ENCODE measurements at regions not wholly inside any gene's neighbourhood (a gene's known extent, or its start where the extent isn't known, plus 50 kb on each side); places are given as distances from the start of the nearest gene placed in this dataset.

DNA sequence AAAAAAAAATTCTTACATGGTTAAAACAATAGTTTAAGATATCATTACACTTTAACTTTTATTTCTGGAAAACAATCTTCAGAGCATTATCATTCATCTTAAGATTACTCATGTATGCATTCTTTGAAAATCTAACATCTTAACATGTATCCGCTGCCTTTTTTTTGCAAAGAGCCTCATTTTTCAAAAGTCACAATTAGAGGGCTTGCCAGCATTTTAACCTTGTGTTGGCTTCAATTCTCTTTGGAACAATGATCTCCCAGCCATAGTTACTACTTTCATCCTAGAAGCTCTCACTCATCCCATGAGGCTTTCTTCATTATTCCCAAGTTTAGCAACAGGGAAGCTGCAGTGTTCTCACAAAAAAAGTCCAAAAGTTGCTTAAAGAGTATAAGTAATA is 330.8 kb downstream of the BCKDHB start:
- TF ChIP-seq FOXP2 (optimal IDR thresholded peaks at IDR 0.05; ENCODE audit: borderline replicate concordance, extremely low read depth, extremely low read length, insufficient read depth): no peak
- no peak for TF ChIP-seq SIN3A (IDR thresholded peaks at IDR 0.05; ENCODE audit: borderline replicate concordance, insufficient read depth, low read length)
- TF ChIP-seq, protein P1, sequence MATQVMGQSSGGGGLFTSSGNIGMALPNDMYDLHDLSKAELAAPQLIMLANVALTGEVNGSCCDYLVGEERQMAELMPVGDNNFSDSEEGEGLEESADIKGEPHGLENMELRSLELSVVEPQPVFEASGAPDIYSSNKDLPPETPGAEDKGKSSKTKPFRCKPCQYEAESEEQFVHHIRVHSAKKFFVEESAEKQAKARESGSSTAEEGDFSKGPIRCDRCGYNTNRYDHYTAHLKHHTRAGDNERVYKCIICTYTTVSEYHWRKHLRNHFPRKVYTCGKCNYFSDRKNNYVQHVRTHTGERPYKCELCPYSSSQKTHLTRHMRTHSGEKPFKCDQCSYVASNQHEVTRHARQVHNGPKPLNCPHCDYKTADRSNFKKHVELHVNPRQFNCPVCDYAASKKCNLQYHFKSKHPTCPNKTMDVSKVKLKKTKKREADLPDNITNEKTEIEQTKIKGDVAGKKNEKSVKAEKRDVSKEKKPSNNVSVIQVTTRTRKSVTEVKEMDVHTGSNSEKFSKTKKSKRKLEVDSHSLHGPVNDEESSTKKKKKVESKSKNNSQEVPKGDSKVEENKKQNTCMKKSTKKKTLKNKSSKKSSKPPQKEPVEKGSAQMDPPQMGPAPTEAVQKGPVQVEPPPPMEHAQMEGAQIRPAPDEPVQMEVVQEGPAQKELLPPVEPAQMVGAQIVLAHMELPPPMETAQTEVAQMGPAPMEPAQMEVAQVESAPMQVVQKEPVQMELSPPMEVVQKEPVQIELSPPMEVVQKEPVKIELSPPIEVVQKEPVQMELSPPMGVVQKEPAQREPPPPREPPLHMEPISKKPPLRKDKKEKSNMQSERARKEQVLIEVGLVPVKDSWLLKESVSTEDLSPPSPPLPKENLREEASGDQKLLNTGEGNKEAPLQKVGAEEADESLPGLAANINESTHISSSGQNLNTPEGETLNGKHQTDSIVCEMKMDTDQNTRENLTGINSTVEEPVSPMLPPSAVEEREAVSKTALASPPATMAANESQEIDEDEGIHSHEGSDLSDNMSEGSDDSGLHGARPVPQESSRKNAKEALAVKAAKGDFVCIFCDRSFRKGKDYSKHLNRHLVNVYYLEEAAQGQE (IDR thresholded peaks at IDR 0.05; ENCODE audit: insufficient read depth in 1 of 2, low read depth in 2 of 2, low read length in 2 of 2): no peak
- TF ChIP-seq POLR2AphosphoS5 (IDR thresholded peaks at IDR 0.05; ENCODE audit: low read depth, low read length): no peak
- no peak for TF ChIP-seq TAF1 (IDR thresholded peaks at IDR 0.05; ENCODE audit: borderline replicate concordance, insufficient read depth, low read length)

DNA sequence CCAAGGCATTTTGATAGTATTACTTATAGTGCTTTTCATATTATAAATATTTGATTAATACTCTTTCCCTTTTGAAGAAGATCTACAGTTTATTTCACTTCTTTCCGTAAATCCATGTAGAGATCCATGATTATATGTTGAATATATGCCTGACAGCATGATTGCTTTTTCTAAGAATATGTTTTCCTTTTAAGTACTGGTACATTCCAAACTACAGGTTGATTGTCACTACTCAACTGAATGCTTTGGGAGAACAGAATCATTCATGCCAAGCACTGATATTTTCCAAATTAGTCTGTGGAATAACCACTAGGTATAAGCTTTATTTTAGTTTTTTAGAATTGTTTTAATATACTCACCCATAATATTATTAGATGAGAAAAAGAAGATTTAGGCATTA is 330.2 kb downstream of the BCKDHB start:
- TF ChIP-seq, protein P1 (IDR thresholded peaks at IDR 0.05; ENCODE audit: insufficient read depth in 1 of 2, low read depth in 2 of 2, low read length in 2 of 2): no peak
- TF ChIP-seq POLR2AphosphoS5 (IDR thresholded peaks at IDR 0.05; ENCODE audit: low read depth, low read length) (no peak), TAF1 (IDR thresholded peaks at IDR 0.05; ENCODE audit: borderline replicate concordance, insufficient read depth, low read length) (no peak), SIN3A (IDR thresholded peaks at IDR 0.05; ENCODE audit: borderline replicate concordance, insufficient read depth, low read length) (no peak), FOXP2 (optimal IDR thresholded peaks at IDR 0.05; ENCODE audit: borderline replicate concordance, extremely low read depth, extremely low read length, insufficient read depth) (no peak)

DNA sequence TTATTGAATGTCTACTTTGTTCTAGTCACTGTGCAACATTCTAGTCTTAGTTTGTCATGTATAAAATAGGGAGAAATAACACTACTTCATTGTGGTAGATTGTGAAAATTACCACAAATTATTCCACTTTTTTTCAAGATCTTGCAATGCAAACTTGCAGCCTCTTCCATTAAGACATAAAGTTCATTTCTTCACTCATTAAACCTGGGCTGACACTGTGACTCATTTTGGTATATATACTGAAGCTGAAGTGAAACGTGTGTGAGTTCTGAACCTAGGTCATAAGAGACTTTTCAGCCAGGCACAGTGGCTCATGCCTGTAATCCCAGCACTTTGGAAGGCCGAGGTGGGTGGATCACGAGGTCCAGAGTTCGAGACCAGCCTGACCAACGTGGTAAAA is 329.0 kb downstream of the BCKDHB start:
- TF ChIP-seq FOXP2 (optimal IDR thresholded peaks at IDR 0.05; ENCODE audit: borderline replicate concordance, extremely low read depth, extremely low read length, insufficient read depth) (no peak), POLR2AphosphoS5 (IDR thresholded peaks at IDR 0.05; ENCODE audit: low read depth, low read length) (no peak), TAF1 (IDR thresholded peaks at IDR 0.05; ENCODE audit: borderline replicate concordance, insufficient read depth, low read length) (no peak)
- TF ChIP-seq, protein P1 (IDR thresholded peaks at IDR 0.05; ENCODE audit: insufficient read depth in 1 of 2, low read depth in 2 of 2, low read length in 2 of 2): no peak

- TF ChIP-seq SIN3A (IDR thresholded peaks at IDR 0.05; ENCODE audit: borderline replicate concordance, insufficient read depth, low read length) (no peak), POLR2AphosphoS5 (IDR thresholded peaks at IDR 0.05; ENCODE audit: low read depth, low read length) (no peak), TAF1 (IDR thresholded peaks at IDR 0.05; ENCODE audit: borderline replicate concordance, insufficient read depth, low read length) (no peak), FOXP2 (optimal IDR thresholded peaks at IDR 0.05; ENCODE audit: borderline replicate concordance, extremely low read depth, extremely low read length, insufficient read depth) (no peak)
- TF ChIP-seq, protein P1 (IDR thresholded peaks at IDR 0.05; ENCODE audit: insufficient read depth in 1 of 2, low read depth in 2 of 2, low read length in 2 of 2): no peak
Observed at GRCh38 chr6:80434691-80435350, 328.4 kb downstream of the BCKDHB start.

- TF ChIP-seq POLR2AphosphoS5 (IDR thresholded peaks at IDR 0.05; ENCODE audit: low read depth, low read length): no peak
- no peak for TF ChIP-seq TAF1 (IDR thresholded peaks at IDR 0.05; ENCODE audit: borderline replicate concordance, insufficient read depth, low read length)
- TF ChIP-seq, protein P1 (IDR thresholded peaks at IDR 0.05; ENCODE audit: insufficient read depth in 1 of 2, low read depth in 2 of 2, low read length in 2 of 2): no peak
- no peak for TF ChIP-seq SIN3A (IDR thresholded peaks at IDR 0.05; ENCODE audit: borderline replicate concordance, insufficient read depth, low read length)
- no peak for TF ChIP-seq FOXP2 (optimal IDR thresholded peaks at IDR 0.05; ENCODE audit: borderline replicate concordance, extremely low read depth, extremely low read length, insufficient read depth)
Observed at GRCh38 chr6:80433673-80434025, 327.2 kb downstream of the BCKDHB start.

Data from PFSK-1 (cell line).